IMR-90 (cell line): ENCODE measurements at regions not wholly inside any gene's neighbourhood (a gene's known extent, or its start where the extent isn't known, plus 50 kb on each side); places are given as distances from the start of the nearest gene placed in this dataset.

ENCODE experiments used
- ATAC-seq: fragments of 200-7000 bp; cut with Tn5 transposase; 2 replicates; pipeline ENCODE4 v1.9.1; 2020; ENCODE audit warnings: low read depth, mild to moderate bottlenecking, moderate library complexity
- BruUV-seq: library from RNA; stranded (reverse); fragments of 400-500 nt; replicated peaks from 2 replicates; lab custom pipeline; 2021; lab: Mats Ljungman, UMichigan
- CTCF ChIA-PET: fragments of 300-600 bp; formaldehyde crosslinking; extraction: SDS; loops from one replicate; lab custom pipeline; 2021; ENCODE audit warnings: antibody characterized with exemption; lab: Yijun Ruan, JAX
- POLR2A ChIA-PET: fragments of 300-600 bp; sonication (Branson Sonifier 250); formaldehyde crosslinking; loops from one replicate; lab custom pipeline; 2022; ENCODE audit warnings: antibody characterized with exemption; ENCODE audit not compliant: unreplicated experiment; lab: Charles Lee
- DNase-seq: peaks from one replicate; pipeline ENCODE4 v3.0.0; 2013
- H2AFZ ChIP-seq: replicated peaks from 2 replicates; pipeline ENCODE3; 2013; ENCODE audit warnings: low read length, mild to moderate bottlenecking; ENCODE audit not compliant: poor library complexity
- H2AK5ac ChIP-seq: 2 replicates; pipeline ENCODE4 v1.6.1; 2013; ENCODE audit warnings: low read depth, low read length, inconsistent platforms
- H2AK9ac ChIP-seq: replicated peaks from 2 replicates; pipeline ENCODE3; 2013; ENCODE audit warnings: mild to moderate bottlenecking, low read depth, low read length, moderate library complexity; ENCODE audit not compliant: poor library complexity
- H2BK120ac ChIP-seq: 2 replicates; pipeline ENCODE4 v1.6.1; 2013; ENCODE audit warnings: low read depth, low read length, inconsistent platforms
- H2BK15ac ChIP-seq: 3 replicates; pipeline ENCODE4 v1.6.1; 2013; ENCODE audit warnings: low read depth, low read length, inconsistent platforms
- H2BK20ac ChIP-seq: 2 replicates; pipeline ENCODE4 v1.6.1; 2013; ENCODE audit warnings: low read depth, mild to moderate bottlenecking, inconsistent platforms, low read length, moderate library complexity
- H2BK5ac ChIP-seq: 2 replicates; pipeline ENCODE4 v1.6.1; 2013; ENCODE audit warnings: mild to moderate bottlenecking, low read depth, low read length, inconsistent platforms; ENCODE audit not compliant: poor library complexity, severe bottlenecking
- H3K14ac ChIP-seq: replicated peaks from 2 replicates; pipeline ENCODE4 v1.6.1; 2013; ENCODE audit warnings: low read depth, low read length, inconsistent platforms
- H3K18ac ChIP-seq: 2 replicates; pipeline ENCODE4 v1.6.1; 2013; ENCODE audit warnings: low read depth, low read length, control low read depth
- H3K23ac ChIP-seq: 2 replicates; pipeline ENCODE4 v1.6.1; 2013; ENCODE audit warnings: low read depth, low read length, inconsistent platforms
- H3K27ac ChIP-seq: 2 replicates; pipeline ENCODE4 v1.5.1; 2013; ENCODE audit warnings: mild to moderate bottlenecking, control low read depth, low read length; ENCODE audit not compliant: insufficient read depth
- H3K27me3 ChIP-seq: 2 replicates; pipeline ENCODE4 v1.6.1; 2013; ENCODE audit warnings: low read length; ENCODE audit not compliant: control insufficient read depth, insufficient read depth
- H3K36me3 ChIP-seq: 2 replicates; pipeline ENCODE4 v1.6.1; 2013; ENCODE audit warnings: low read length, mixed read lengths; ENCODE audit not compliant: control insufficient read depth, insufficient read depth
- H3K4ac ChIP-seq: 2 replicates; pipeline ENCODE4 v1.6.1; 2013; ENCODE audit warnings: low read depth, low read length, inconsistent platforms
- H3K4me1 ChIP-seq: 2 replicates; pipeline ENCODE4 v1.6.1; 2013; ENCODE audit warnings: low read length, mixed read lengths; ENCODE audit not compliant: control insufficient read depth, insufficient read depth
- H3K4me2 ChIP-seq: 2 replicates; pipeline ENCODE4 v1.6.1; 2013; ENCODE audit warnings: low read depth, mild to moderate bottlenecking, control low read depth, low read length, moderate library complexity
- H3K4me3 ChIP-seq: 2 replicates; pipeline ENCODE4 v1.5.1; 2013; ENCODE audit warnings: low read depth, mild to moderate bottlenecking, control low read depth, low read length, moderate library complexity; ENCODE audit not compliant: insufficient read depth
- H3K56ac ChIP-seq: 2 replicates; pipeline ENCODE4 v1.6.1; 2013; ENCODE audit warnings: low read length, inconsistent platforms; ENCODE audit not compliant: insufficient read depth; ENCODE audit errors: extremely low read depth
- H3K79me1 ChIP-seq, 2 experiments: 2 replicates each; pipeline ENCODE4 v1.6.1; 2013; ENCODE audit warnings: low read length in 2 of 2, inconsistent platforms in 1 of 2, low read depth in 1 of 2
- H3K9ac ChIP-seq: 2 replicates; pipeline ENCODE4 v1.6.1; 2013; ENCODE audit warnings: low read depth, low read length, control low read depth
- H3K9me1 ChIP-seq: 2 replicates; pipeline ENCODE4 v1.6.1; 2013; ENCODE audit warnings: low read length, inconsistent platforms; ENCODE audit not compliant: insufficient read depth
- H3K9me3 ChIP-seq: 2 replicates; pipeline ENCODE4 v1.6.1; 2013; ENCODE audit warnings: low read length; ENCODE audit not compliant: control insufficient read depth, insufficient read depth
- H4K20me1 ChIP-seq: 2 replicates; pipeline ENCODE4 v1.6.1; 2013; ENCODE audit warnings: low read length, inconsistent platforms; ENCODE audit not compliant: insufficient read depth
- H4K5ac ChIP-seq: 2 replicates; pipeline ENCODE4 v1.6.1; 2013; ENCODE audit warnings: mild to moderate bottlenecking, low read depth, low read length, control low read depth
- H4K8ac ChIP-seq, 2 experiments: 2 replicates each; pipeline ENCODE4 v1.6.1; 2013; ENCODE audit warnings: low read depth in 2 of 2, low read length in 2 of 2, control low read depth in 1 of 2, inconsistent platforms in 1 of 2
- H4K91ac ChIP-seq: 2 replicates; pipeline ENCODE4 v1.6.1; 2013; ENCODE audit warnings: low read depth, low read length, inconsistent platforms; ENCODE audit not compliant: insufficient read depth
- CEBPB ChIP-seq: IDR thresholded peaks from 2 replicates; pipeline ENCODE4 v1.6.1; 2012; ENCODE audit warnings: low read depth, low read length, improper control_type of control experiment
- CTCF ChIP-seq: conservative IDR thresholded peaks from 2 replicates; pipeline ENCODE4 v1.5.1; 2012; ENCODE audit warnings: mild to moderate bottlenecking, low read depth, low read length, improper control_type of control experiment
- MAZ ChIP-seq: IDR thresholded peaks from 2 replicates; pipeline ENCODE4 v1.6.1; 2012; ENCODE audit warnings: low read depth, mild to moderate bottlenecking, low read length, improper control_type of control experiment, moderate library complexity, borderline replicate concordance
- WGBS, 2 experiments: methylation state at CpG; one replicate each; pipeline versions ENCODE4 v1.1.5 to v1.1.7; 2013; ENCODE audit warnings: missing lambda C conversion rate in 2 of 2; ENCODE audit not compliant: insufficient read length in 1 of 2; ENCODE audit errors: extremely low coverage in 2 of 2; 5-methylcytosine and 5-hydroxymethylcytosine counted together
- dilution Hi-C: fragments of 300-500 bp; cut with HindIII; formaldehyde crosslinking; loops from one replicate; pipeline ENCODE4 v1.14.3; 2018; ENCODE audit warnings: low sequenced_read_pairs; ENCODE audit not compliant: unreplicated experiment
- in situ Hi-C: fragments of 300-500 bp; cut with MboI; formaldehyde crosslinking; loops from 3 replicates; pipeline ENCODE4 v1.14.3; 2019; ENCODE audit warnings: low sequenced_read_pairs, inconsistent platforms, mixed read lengths
- intact Hi-C: fragments of 100-400 bp; cut with micrococcal nuclease; formaldehyde crosslinking; loops from 2 replicates; pipeline ENCODE4 v1.10.0; 2022

- no peaks in the 10 kb centered on the region for H3K79me1 ChIP-seq
- DNase-seq, result no peak
- H4K5ac ChIP-seq, result no peak overlapping the region
- H2BK15ac ChIP-seq, result no peak overlapping the region
- no peak overlapping the region for H2BK120ac ChIP-seq
- H3K9me1 ChIP-seq, result no peaks in the 10 kb centered on the region
- H3K9me3 ChIP-seq, result peaks cover 2% of the 10 kb centered on the region
- no peak overlapping the region for H3K14ac ChIP-seq
- WGBS, 2 experiments, result no CpG with 5 or more reads among the region's 4 CpGs
- no peak overlapping the region for H3K4me3 ChIP-seq
- intact Hi-C loops (no loop called here), dilution Hi-C loops (no loop called here), in situ Hi-C loops (no loop called here)
- BruUV-seq, result no TSS peak
- ChIA-PET CTCF (no interaction called here), POLR2A (no interaction called here)
- H3K36me3 ChIP-seq, result no peaks in the 10 kb centered on the region
- no peak overlapping the region for H3K23ac ChIP-seq
- H2BK5ac ChIP-seq, result no peak overlapping the region
- no peak overlapping the region for H2AK5ac ChIP-seq
- no peaks in the 10 kb centered on the region for H4K20me1 ChIP-seq
- no peak overlapping the region for H2BK20ac ChIP-seq
- H3K27ac ChIP-seq, result no peak overlapping the region
- no peak overlapping the region for H3K4ac ChIP-seq
- no peak for ATAC-seq
- no peak overlapping the region for H3K18ac ChIP-seq
- no peak overlapping the region for H4K8ac ChIP-seq
- H2AK9ac ChIP-seq, result no peak overlapping the region
- H3K4me1 ChIP-seq, result no peaks in the 10 kb centered on the region
- no peak overlapping the region for H3K9ac ChIP-seq
- no peak for TF ChIP-seq CEBPB
- no peak for TF ChIP-seq CTCF
- no peak for TF ChIP-seq MAZ
- no peak overlapping the region for H2AFZ ChIP-seq
- H3K27me3 ChIP-seq, result no peaks in the 10 kb centered on the region
- no peak overlapping the region for H3K4me2 ChIP-seq
- no peak overlapping the region for H3K56ac ChIP-seq
- H4K91ac ChIP-seq, result no peak overlapping the region
These were observed 258.5 kb upstream of the KLHL1 start for GRCh38 chr13:70366720-70367119.
